IPS DF 6.9 (cell line): ENCODE measurements at regions not wholly inside any gene's neighbourhood (a gene's known extent, or its start where the extent isn't known, plus 50 kb on each side); places are given as distances from the start of the nearest gene placed in this dataset.
"Not testable (repeated sequence)": the region's sequence is repeated elsewhere in the genome, so short reads cannot be mapped to it uniquely, and the experiment has no call there.

ENCODE experiments used
- DNase-seq: peaks from one replicate; pipeline ENCODE4 v3.0.0-alpha.2; 2013; ENCODE audit warnings: low read depth, low spot score
- H3K27ac ChIP-seq: one replicate; pipeline ENCODE4 v1.5.1; 2013; ENCODE audit warnings: low read length, control low read depth
- H3K27me3 ChIP-seq: 2 replicates; pipeline ENCODE4 v1.6.1; 2013; ENCODE audit warnings: mild to moderate bottlenecking, low read length; ENCODE audit not compliant: control insufficient read depth, insufficient read depth
- H3K36me3 ChIP-seq: 2 replicates; pipeline ENCODE4 v1.6.1; 2013; ENCODE audit warnings: low read length; ENCODE audit not compliant: control insufficient read depth, insufficient read depth
- H3K4me1 ChIP-seq: 2 replicates; pipeline ENCODE4 v1.6.1; 2013; ENCODE audit warnings: low read length; ENCODE audit not compliant: control insufficient read depth, insufficient read depth
- H3K4me3 ChIP-seq: 2 replicates; pipeline ENCODE4 v1.5.1; 2013; ENCODE audit warnings: mild to moderate bottlenecking, low read length
- H3K9me3 ChIP-seq: 2 replicates; pipeline ENCODE4 v1.6.1; 2013; ENCODE audit warnings: low read length, inconsistent platforms; ENCODE audit not compliant: control insufficient read depth, insufficient read depth
- WGBS: extraction: QIAGEN DNeasy Blood & Tissue Kit; methylation state at CpG from one replicate; pipeline ENCODE4 v1.1.7; 2013; ENCODE audit warnings: mixed read lengths, missing lambda C conversion rate; ENCODE audit not compliant: insufficient read length, insufficient coverage; 5-methylcytosine and 5-hydroxymethylcytosine counted together

GRCh38 chr20:57814529-57814928, 104.7 kb upstream of the PMEPA1 start:
- Histone ChIP-seq H3K4me3 (no peak overlapping the region), H3K27ac (no peak overlapping the region), H3K9me3 (no peaks in the 10 kb centered on the region), H3K4me1 (peaks cover 1% of the 10 kb centered on the region; the same call in 1 of the 2 replicates), H3K27me3 (no peaks in the 10 kb centered on the region), H3K36me3 (no peaks in the 10 kb centered on the region)
- no CpG with 5 or more reads among the region's 6 CpGs for WGBS
- no peak for DNase-seq

- no peaks in the 10 kb centered on the region for H3K9me3 ChIP-seq
- H3K27ac ChIP-seq: no peak overlapping the region
- H3K27me3 ChIP-seq: no peaks in the 10 kb centered on the region
- DNase-seq: no peak
- no CpG with 5 or more reads among the region's 6 CpGs for WGBS
- no peak overlapping the region for H3K4me3 ChIP-seq
- no peaks in the 10 kb centered on the region for H3K36me3 ChIP-seq
- H3K4me1 ChIP-seq: peaks cover 1% of the 10 kb centered on the region; the same call in 1 of the 2 replicates
Observed at GRCh38 chr20:57813509-57814269, 103.9 kb upstream of the PMEPA1 start.

- H3K27ac ChIP-seq, H3K27me3 ChIP-seq, H3K4me1 ChIP-seq, H3K4me3 ChIP-seq, DNase-seq, H3K9me3 ChIP-seq, H3K36me3 ChIP-seq: not testable (repeated sequence)
- WGBS: no CpG with 5 or more reads among the region's 4 CpGs
Observed at GRCh38 chr20:57812632-57813031, 102.8 kb upstream of the PMEPA1 start.

- no peak overlapping the region for H3K27ac ChIP-seq
- H3K9me3 ChIP-seq: no peaks in the 10 kb centered on the region
- H3K36me3 ChIP-seq: no peaks in the 10 kb centered on the region
- no peak overlapping the region for H3K4me3 ChIP-seq
- WGBS: no CpG with 5 or more reads among the region's 9 CpGs
- H3K27me3 ChIP-seq: no peaks in the 10 kb centered on the region
- no peak for DNase-seq
- peaks cover 1% of the 10 kb centered on the region for H3K4me1 ChIP-seq
Observed at GRCh38 chr20:57811374-57812020, 101.7 kb upstream of the PMEPA1 start.

- WGBS: no CpG with 5 or more reads among the region's 26 CpGs
- no peak for DNase-seq
- Histone ChIP-seq H3K9me3 (no peaks in the 10 kb centered on the region), H3K36me3 (no peaks in the 10 kb centered on the region), H3K4me1 (peaks cover 1% of the 10 kb centered on the region), H3K27me3 (no peaks in the 10 kb centered on the region), H3K4me3 (no peak overlapping the region), H3K27ac (no peak overlapping the region)
Observed at GRCh38 chr20:57810511-57811373, 100.9 kb upstream of the PMEPA1 start.

GRCh38 chr20:57809661-57810172, 99.9 kb upstream of the PMEPA1 start:
- H3K4me1 ChIP-seq: peaks cover 1% of the 10 kb centered on the region
- no peaks in the 10 kb centered on the region for H3K36me3 ChIP-seq
- no CpG with 5 or more reads among the region's 14 CpGs for WGBS
- H3K27me3 ChIP-seq: no peaks in the 10 kb centered on the region
- no peaks in the 10 kb centered on the region for H3K9me3 ChIP-seq
- DNase-seq: no peak
- no peak overlapping the region for H3K4me3 ChIP-seq
- H3K27ac ChIP-seq: no peak overlapping the region

- Histone ChIP-seq H3K4me3 (no peak overlapping the region), H3K27ac (no peak overlapping the region), H3K4me1 (peaks cover 1% of the 10 kb centered on the region), H3K27me3 (no peaks in the 10 kb centered on the region), H3K36me3 (no peaks in the 10 kb centered on the region), H3K9me3 (no peaks in the 10 kb centered on the region)
- no CpG with 5 or more reads among the region's 5 CpGs for WGBS
- DNase-seq: no peak
Observed at GRCh38 chr20:57809149-57809548, 99.3 kb upstream of the PMEPA1 start.

GRCh38 chr20:57808264-57809070, 98.7 kb upstream of the PMEPA1 start:
- peaks cover 1% of the 10 kb centered on the region for H3K4me1 ChIP-seq
- WGBS: no CpG with 5 or more reads among the region's 9 CpGs
- H3K9me3 ChIP-seq: no peaks in the 10 kb centered on the region
- no peaks in the 10 kb centered on the region for H3K27me3 ChIP-seq
- no peak for DNase-seq
- no peak overlapping the region for H3K27ac ChIP-seq
- no peaks in the 10 kb centered on the region for H3K36me3 ChIP-seq
- no peak overlapping the region for H3K4me3 ChIP-seq

GRCh38 chr20:57807401-57808263, 97.8 kb upstream of the PMEPA1 start:
- DNase-seq: no peak
- no peak overlapping the region for H3K27ac ChIP-seq
- no CpG with 5 or more reads among the region's 11 CpGs for WGBS
- H3K4me1 ChIP-seq: peaks cover 1% of the 10 kb centered on the region
- no peaks in the 10 kb centered on the region for H3K36me3 ChIP-seq
- no peaks in the 10 kb centered on the region for H3K9me3 ChIP-seq
- H3K27me3 ChIP-seq: no peaks in the 10 kb centered on the region
- no peak overlapping the region for H3K4me3 ChIP-seq
